HUDEP-2 (cell line): ENCODE measurements at regions not wholly inside any gene's neighbourhood (a gene's known extent, or its start where the extent isn't known, plus 50 kb on each side); places are given as distances from the start of the nearest gene placed in this dataset.
"Not testable (repeated sequence)": the region's sequence is repeated elsewhere in the genome, so short reads cannot be mapped to it uniquely, and the experiment has no call there.

Experiments used
- DNase-seq, 76 experiments: peaks; one replicate each; lab custom pipeline; 2025; ENCODE audit not compliant: unreplicated experiment in 76 of 76; lab: John Stamatoyannopoulos, UW

DNA sequence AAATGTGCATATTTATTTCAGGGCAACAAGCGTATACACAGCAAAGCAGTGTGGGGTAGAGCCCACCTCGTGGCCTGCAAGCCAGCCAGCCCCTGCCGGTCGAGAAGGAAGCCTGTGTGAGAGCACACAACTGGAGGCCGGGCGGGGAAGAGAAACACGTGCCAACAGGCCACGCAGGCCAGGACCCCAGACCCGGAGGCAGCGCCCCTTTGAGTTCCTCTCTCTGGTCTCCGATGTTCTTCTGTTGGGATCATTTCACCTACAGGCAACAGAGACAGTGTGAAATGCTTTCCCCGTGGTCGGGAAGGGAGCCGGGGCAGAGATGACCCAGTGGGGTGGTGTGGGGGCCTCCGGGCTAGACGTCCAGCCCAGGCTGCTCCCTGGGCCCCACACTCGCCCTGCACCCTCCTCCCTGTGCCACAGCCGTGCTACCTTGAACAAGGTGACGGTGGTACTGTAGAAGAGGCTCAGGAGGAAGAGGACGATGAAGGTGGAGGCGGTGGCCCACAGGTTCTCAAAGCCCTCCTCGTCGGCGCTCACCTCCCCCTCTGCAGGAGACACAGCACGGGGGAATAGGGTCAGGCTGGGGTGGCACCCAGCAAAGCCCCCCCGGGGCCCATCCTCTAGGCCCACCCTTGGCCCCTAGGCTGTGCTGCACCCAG, 325.5 kb downstream of the TMEM121 start:
- DNase-seq = no peak

DNA sequence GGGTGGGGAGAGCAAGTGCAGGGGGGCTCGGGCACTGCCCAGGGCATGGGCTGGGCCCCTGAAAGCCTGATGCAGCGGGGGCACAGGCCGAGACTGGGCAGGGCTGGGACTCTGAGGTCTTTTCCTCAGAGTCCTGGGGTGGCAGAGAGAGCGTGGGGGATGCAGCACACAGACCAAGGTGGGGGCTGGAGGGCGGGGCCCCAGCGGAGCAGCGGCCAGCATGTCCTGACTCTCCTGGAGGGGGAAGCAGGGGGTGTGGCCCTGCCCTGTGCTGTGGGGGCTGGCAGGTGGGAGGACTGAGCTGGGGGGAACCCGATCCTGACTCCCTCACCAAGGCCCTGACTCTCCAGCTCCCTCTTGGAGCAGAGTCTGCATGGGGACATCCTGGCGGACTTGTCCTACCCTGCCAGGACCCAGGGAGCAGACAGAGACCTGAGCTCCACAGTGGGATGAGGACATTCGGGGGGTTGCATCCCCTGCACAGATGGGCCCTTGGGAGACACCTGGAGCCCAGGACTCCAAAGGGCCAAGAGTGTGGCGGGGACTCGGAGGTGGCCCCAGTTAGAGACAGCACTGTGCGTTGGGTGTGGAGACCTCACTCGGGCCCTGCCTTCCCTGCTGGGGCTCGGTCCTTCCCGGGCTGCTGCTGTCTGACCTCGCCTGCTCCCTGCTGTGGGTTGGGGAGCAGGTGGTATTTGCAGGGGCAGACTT, 326.1 kb downstream of the TMEM121 start:
- no peak for DNase-seq

DNA sequence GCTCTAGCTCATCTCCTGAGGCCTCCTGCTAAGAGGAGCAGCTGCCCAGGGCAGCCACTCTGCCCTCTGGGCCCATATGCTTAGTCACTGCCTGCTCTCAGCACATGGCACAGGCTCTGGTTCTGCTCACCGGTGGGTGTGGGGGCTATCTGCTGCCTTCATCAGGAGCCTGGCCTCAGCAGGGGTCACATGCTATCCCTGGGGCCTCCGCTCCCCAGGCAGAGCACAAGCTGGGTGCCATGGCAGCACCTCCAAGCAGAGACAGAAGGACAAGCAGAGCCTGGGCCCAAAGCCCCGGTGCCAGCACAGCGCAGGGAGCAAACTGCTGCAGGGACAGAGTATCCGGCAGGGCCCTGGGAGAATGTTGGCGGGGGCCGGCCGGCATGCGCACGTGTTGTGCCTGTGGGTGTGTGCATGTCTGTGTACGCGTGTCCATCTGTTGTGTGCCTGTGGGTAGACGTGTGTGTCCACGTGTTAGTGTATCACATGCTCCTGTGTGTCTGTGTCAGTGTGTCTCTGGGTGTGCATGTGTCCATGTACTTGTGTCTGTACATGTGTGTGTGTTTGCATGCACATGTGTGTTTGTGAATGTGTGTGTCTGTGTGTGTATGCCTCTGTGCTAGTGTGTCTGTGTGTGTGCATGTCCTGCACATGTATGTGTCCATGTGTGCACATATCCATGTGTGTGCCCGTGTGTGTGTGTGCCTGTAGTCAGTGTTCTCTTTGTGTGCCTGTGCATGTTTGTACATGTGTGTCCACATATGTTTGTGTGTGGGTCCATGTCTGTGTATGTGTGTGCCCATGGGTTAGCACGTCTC, 326.9 kb downstream of the TMEM121 start:
- DNase-seq = no peak

DNA sequence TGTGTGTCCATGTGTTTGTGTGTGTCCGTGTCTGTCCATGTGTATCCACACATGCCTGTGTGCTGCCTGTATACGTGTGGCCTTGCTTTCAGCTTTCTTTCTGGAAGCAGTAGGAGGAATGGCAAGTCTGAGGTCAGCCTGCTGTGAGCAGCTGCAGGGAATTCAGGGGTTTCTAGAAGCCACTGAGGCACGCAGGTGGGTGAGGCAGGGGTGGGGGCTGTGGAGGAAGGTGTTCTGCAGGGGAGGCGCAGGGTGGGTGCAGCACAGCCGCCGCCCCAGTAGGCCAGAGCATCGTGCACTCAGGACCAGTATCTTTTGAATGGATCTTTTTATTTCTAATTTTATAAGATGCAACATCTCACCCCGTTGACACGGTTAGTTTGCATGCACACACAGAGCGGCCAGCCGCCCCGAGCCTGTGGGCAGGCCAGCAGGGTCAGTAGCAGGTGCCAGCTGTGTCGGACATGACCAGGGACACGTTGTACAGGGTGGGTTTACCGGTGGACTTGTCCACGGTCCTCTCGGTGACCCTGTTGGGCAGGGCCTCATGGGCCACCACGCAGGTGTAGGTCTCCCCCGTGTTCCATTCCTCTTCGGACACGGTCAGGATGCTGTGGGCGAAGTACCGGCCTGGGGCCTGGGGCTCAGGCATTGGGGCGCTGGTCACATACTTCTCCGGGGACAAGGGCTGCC, 327.7 kb downstream of the TMEM121 start:
- no peak for DNase-seq

DNA sequence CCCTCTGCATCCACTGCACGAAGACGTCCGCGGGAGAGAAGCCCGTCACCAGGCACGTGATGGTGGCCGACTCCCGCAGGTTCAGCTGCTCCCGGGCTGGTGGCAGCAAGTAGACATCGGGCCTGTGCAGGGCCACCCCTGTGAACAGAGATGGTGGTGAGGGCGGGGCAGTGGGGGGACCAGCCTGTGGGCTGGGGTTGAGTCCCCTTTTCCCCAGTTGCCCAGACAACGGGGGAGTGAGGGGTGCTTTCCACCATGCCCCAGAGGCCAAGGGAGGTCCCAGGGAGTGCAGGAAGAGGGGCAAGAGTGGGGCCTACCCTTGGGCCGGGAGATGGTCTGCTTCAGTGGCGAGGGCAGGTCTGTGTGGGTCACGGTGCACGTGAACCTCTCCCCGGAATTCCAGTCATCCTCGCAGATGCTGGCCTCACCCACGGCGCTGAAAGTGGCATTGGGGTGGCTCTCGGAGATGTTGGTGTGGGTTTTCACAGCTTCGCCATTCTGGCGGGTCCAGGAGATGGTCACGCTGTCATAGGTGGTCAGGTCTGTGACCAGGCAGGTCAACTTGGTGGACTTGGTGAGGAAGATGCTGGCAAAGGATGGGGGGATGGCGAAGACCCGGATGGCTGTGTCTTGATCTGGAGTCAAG, 328.3 kb downstream of the TMEM121 start:
- DNase-seq = no peak

DNA sequence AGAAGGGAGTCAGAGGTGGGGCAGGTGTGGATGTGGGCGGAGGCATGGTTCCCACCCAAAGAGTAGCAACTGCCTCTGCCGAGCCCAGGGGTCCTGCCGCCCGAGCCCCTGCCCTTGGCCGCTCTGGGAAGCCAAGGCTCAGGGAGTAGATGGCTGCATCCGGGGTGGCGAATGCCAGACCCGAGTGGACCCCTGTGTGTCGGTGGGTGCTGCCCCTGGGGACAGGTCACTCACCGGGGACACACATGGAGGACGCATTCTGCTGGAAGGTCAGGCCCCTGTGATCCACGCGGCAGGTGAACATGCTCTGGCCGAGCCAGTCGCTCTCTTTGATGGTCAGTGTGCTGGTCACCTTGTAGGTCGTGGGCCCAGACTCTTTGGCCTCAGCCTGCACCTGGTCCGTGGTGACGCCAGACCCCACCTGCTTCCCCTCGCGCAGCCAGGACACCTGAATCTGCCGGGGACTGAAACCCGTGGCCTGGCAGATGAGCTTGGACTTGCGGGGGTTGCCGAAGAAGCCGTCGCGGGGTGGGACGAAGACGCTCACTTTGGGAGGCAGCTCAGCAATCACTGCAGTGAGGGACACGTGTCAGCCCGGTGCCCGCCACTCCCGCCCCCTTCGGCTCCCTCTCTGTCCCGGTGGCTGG, 329.0 kb downstream of the TMEM121 start:
- no peak for DNase-seq

DNA sequence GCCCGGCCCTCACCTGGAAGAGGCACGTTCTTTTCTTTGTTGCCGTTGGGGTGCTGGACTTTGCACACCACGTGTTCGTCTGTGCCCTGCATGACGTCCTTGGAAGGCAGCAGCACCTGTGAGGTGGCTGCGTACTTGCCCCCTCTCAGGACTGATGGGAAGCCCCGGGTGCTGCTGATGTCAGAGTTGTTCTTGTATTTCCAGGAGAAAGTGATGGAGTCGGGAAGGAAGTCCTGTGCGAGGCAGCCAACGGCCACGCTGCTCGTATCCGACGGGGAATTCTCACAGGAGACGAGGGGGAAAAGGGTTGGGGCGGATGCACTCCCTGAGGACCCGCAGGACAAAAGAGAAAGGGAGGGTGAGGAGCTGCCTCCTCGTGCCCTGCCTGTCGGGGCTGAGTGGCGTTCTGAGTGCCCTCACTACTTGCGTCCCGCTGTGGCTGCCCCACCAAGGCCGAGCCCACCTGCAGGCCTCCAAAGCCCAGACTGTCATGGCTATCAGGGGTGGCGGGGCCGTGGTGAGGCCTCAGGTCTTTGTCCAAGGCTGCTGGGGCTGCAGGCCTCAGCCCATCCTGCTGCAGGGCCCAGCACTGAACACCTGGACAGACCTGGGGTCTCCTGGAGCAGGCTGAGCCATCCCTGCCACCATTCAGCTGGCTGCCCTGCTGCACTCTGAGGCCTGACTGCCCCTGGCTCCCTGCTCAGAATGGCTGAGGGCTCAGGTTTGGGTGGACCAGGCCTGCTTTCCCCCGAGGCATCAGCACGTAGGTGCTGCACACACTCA, 329.7 kb downstream of the TMEM121 start:
- DNase-seq = no peak

DNA sequence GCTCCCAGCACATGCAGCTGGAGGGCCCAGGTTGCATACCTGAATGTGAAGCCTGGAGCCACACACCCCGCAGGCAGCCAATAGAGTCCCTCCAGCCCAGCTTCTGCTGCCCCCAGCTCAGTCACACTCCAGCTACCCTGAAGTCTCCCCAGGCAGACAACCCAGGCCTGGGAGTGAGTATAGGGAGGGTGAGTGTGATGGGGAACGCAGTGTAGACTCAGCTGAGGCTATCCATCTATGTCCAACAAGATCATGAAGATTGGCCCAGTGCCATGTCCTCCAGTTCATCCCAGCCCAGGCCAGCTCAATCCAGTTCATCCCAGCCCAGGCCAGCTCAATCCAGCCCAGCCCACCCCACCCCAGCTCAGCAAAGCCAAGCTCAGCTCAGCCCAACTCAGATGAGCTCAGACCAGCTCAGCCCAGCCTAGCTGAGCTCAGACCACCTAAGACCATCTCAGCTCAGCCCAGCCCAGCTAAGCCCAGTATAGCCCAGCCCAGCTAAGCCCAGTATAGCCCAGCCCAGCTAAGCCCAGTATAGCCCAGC, 330.4 kb downstream of the TMEM121 start:
- no peak for DNase-seq

DNA sequence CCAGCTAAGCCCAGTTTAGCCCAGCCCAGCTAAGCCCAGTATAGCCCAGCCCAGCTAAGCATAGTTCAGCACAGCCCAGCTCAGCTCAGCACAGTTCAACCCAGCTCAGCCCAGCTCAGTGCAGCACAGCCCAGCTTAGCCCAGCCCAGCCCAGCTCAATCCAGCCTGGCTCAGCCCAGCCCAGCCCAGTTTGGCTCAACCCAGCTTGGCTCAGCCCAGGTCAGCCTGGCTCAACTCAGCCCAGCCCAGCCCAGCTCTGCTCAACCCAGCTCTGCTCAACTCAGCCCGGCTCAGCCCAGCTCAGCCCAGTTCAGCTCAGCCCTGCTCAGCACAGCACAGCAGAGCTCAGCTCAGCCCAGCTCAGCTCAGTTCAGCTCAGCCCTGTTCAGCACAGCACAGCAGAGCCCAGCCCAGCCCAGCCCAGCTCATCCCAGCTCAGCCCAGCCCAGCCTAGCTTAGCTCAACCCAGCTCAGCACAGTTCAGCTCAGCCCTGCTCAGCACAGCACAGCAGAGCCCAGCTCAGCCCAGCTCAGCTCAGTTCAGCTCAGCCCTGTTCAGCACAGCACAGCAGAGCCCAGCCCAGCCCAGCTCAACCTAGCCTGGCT, 330.9 kb downstream of the TMEM121 start:
- peak in 4 of 76 experiments; percentile 21 to 36 (median 28) for DNase-seq

DNA sequence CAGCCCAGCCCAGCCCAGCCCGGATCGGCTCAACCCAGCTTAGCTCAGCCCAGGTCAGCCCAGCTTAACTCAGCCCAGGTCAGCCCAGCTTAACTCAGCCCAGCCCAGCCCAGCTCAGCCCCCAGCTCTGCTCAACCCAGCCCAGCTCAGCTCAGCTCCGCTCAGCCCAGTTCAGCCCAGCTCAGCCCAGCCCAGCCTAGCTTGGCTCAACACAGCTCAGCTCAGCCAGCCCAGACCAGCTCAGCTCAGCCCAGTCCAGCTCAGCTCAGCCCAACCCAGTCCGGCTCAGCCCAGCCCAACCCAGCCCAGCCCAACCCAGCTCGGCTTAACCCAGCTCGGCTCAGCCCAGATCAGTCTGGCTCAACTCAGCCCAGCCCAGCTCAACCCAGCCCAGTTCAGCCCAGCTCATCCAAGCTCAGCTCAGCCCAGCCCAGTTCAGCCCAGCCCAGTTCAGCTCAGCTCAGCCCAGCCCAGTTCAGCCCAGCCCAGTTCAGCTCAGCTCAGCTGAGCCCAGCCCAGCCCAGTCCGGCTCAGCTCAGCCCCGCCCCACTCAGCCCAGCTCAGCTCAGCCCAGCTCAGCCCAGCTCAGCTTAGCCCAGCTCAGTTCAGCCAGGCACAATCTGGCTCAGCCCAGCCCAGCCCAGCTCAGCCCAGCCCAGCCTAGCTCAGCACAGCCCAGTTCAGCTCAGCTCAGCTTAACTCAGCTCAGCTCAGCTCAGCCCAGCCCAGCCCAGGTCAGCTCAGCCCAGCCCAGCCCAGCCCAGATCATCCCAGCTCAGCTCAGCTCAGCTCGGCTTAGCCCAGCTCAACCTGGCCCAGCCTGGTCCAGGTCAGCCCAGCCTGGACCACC, 331.7 kb downstream of the TMEM121 start:
- DNase-seq = peak in 37 of 76 experiments; percentile 3 to 81 (median 38)

DNA sequence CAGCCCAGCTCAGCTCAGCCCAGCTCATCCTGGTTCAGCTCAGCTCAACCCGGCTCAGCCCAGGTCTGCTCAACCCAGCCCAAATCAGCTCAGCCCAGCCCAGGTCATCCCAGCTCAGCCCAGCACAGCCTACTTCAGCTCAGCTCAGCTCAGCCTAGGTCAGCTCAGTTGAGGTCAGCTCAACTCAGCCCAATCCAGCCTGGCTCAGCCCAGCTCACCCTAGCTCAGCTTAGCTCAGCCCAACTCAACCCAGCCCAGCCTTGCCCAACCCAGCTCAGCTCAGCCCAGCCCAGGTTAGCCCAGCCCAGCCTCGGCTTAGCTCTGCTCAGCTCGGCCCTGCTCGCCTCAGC, 332.3 kb downstream of the TMEM121 start:
- no peak for DNase-seq

DNA sequence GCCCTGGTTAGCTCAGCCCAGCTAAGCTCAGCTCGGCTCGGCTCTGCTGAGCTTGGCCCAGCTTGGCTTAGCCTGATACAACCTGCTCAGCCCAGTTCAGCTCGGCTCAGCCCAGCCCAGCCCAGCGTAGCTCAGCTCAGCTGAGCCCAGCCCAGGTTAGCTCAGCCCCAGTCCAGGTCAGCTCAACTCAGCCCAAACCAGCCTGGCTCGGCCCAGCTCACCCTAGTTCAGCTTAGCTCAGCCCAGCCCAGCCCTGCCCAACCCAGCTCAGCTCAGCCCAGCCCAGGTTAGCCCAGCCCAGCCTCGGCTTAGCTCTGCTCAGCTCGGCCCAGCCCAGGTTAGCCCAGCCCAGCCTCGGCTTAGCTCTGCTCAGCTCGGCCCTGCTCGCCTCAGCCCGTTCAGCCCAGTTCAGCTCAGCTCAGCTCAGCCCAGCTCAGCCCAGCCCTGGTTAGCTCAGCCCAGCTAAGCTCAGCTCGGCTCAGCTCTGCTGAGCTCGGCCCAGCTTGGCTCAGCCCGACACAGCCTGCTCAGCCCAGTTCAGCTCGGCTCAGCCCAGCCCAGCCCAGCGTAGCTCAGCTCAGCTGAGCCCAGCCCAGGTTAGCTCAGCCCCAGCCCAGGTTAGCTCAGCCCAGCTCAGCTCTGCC, 332.8 kb downstream of the TMEM121 start:
- not testable (repeated sequence) for DNase-seq

DNA sequence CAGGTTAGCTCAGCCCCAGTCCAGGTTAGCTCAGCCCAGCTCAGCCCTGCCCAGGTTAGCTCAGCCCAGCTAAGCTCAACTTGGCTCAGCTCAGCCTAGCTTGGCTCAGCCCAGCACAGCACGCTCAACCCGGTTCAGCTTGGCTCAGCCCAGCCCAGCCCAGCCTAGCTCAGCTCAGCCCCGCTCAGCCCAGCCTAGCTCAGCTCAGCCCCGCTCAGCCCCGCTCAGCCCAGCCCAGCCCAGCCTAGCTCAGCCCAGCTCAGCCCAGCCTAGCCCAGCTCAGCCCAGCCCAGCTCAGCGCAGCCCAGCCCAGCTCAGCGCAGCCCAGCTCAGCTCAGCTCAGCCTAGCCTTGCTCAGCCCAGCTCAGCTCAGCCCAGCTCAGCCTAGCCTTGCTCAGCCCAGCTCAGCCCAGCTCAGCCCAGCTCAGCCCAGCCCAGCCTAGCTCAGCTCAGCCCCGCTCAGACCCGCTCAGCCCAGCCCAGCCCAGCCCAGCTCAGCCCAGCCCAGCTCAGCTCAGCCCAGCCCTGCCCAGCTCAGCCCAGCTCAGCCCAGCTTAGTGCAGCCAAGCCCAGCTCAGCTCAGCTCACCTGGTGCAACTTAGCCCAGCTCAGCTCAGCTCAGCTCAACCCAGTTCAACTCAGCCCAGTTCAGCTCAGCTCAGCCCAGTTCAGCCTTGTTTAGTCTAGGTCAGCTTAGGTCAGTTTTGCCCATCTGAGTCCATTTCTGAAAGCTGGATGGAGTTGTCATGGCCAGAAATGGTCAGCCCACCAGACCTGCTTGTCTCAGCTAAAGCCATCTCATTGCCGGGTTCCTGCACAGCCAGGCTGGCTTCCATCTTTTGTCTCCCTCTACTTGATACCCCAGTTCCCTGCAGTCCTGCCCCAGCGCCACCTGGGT, 333.6 kb downstream of the TMEM121 start:
- DNase-seq = peak in 18 of 76 experiments; percentile 4 to 78 (median 26)

DNA sequence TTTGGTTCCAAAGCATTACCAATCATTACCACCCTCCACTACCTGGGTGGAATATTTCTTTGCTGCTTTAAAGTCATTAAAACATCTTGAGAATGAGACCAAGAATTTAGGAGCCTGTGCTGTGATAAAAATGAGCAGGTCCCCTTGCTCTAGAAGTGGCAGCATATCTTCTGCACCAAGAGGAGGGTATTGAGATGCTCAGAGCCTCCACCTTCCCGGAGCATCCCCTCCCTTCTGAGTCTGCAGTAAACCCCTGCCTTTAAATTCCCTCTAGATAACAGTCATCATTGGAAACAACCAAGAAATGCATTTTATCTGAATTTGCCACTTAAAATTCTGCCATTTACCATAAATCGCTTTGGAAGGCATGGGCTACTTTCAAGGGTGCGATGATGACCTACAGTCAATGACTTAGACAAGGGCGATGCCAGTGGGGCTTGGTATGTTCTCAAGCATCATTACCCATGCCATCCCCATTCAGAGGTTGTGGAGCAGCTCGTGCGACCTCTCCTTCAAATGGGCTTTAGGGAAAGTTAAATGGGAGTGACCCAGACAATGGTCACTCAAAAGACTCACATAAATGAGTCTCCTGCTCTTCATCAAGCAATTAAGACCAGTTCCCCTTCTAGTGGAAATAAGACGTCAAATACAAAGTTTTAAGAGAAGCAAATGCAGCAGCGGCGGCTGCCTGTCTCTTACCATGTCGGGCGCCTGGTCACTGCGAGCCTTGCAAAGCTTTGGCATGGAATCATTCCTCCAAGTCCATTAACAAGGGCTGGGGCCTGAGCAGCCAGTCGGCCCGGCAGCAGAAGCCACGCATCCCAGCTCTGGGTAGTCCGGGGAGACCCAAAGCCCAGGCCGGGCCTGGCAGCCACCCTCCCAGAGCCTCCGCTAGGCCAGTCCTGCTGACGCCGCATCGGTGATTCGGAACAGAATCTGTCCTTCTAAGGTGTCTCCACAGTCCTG, 334.5 kb downstream of the TMEM121 start:
- DNase-seq = no peak

DNA sequence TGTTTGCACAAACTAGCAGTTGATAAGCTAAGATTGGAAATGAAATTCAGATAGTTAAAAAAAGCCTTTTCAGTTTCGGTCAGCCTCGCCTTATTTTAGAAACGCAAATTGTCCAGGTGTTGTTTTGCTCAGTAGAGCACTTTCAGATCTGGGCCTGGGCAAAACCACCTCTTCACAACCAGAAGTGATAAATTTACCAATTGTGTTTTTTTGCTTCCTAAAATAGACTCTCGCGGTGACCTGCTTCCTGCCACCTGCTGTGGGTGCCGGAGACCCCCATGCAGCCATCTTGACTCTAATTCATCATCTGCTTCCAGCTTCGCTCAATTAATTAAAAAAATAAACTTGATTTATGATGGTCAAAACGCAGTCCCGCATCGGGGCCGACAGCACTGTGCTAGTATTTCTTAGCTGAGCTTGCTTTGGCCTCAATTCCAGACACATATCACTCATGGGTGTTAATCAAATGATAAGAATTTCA, 335.6 kb downstream of the TMEM121 start:
- DNase-seq = no peak
